ENCODE measurements at regions not wholly inside any gene's neighbourhood (a gene's known extent, or its start where the extent isn't known, plus 50 kb on each side); places are given as distances from the start of the nearest gene placed in this dataset.

DNA sequence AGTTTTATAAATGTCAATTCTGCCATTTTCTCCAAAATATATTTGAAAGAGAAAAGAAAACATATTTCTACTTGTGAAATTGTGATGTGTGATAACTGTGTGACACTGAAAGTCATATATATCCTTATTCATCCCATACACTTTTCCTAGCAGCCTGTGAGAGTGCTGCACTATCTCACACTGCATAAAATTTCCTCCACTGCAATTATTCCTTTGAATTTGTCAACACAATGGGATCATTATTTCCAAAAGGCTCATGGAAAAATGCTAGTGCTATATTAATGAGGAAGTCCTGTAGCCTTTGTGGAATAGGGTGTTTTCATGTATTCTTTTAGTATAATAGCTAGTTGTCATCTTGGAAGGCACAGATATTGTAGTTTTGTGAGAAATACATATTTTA is 504.1 kb downstream of the RPL10L start:
- Histone ChIP-seq H3K4me2 (ENCODE audit: unreplicated experiment) (no peak overlapping the region), H3K79me2 (ENCODE audit: insufficient read depth) (no peaks in the 10 kb centered on the region), H3K9me2 (ENCODE audit: insufficient read depth) (no peaks in the 10 kb centered on the region; the same call in 1 of the 2 replicates), H3K9ac (no peak overlapping the region), H3K27me3 (replicated peaks; ENCODE audit: insufficient read depth) (no peaks in the 10 kb centered on the region), H3K36me3 (ENCODE audit: low read depth) (no peaks in the 10 kb centered on the region), H4K20me1 (ENCODE audit: insufficient read depth) (no peaks in the 10 kb centered on the region), H2AFZ (no peak overlapping the region), H3K4me1 (ENCODE audit: insufficient read depth) (no peaks in the 10 kb centered on the region), H3K27ac (no peak overlapping the region), H3K9me3 (ENCODE audit: low read depth) (no peaks in the 10 kb centered on the region), H3K4me3 (no peak overlapping the region), H3F3A (ENCODE audit: insufficient read depth) (no peaks in the 10 kb centered on the region)
- DNase-seq: no peak
- in situ Hi-C loops (cut with MboI): no loop called here
- TF ChIP-seq EZH2 (IDR thresholded peaks at IDR 0.05; ENCODE audit: insufficient read depth, poor library complexity, severe bottlenecking): no peak
- TF ChIP-seq EZH2phosphoT487 (IDR thresholded peaks at IDR 0.05; ENCODE audit: insufficient read depth, low read depth): no peak

DNA sequence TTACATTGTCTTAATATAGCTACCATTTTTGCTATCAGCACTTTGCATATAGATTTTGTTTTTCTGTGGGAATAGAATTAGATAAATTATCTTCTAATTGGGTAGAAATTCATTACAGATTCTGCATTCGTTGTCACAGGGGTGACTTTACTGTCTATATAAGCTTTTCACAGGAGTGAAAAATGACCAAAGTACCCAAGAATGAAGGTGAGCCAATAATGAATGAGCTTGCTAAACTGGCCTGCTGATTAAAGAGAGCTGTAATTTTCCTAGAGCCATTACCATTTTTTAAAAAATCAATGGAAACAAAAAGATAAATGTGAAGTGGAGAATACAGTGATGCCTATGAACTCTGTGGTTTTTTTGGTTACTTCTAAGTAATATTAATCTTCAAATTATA is 504.6 kb downstream of the RPL10L start:
- no peak for TF ChIP-seq EZH2 (IDR thresholded peaks at IDR 0.05; ENCODE audit: insufficient read depth, poor library complexity, severe bottlenecking)
- no peak for TF ChIP-seq EZH2phosphoT487 (IDR thresholded peaks at IDR 0.05; ENCODE audit: insufficient read depth, low read depth)

DNA sequence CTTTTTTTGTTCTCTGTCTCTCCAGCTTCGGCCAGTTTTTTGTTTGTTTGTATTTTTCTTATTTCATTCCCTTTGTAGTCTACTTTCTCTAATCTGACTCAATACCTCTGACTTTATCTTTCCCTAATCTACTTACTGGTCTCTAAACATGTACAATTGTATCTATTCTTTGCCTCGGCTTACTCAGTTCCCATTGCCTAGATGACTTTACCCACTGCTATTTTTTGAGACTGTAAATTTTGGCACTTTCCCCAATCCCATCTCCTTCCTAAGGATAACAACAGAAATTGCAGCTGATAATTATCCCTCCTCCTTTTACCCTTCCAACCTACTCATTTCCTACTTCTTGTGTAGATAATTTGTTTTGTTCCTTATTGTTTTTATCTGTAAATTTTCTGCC is 511.1 kb downstream of the RPL10L start:
- peak; percentile 1 for DNase-seq
- Histone ChIP-seq H3K4me3 (no peak overlapping the region), H3K27me3 (replicated peaks; ENCODE audit: insufficient read depth) (no peaks in the 10 kb centered on the region), H2AFZ (no peak overlapping the region), H4K20me1 (ENCODE audit: insufficient read depth) (no peaks in the 10 kb centered on the region), H3K36me3 (ENCODE audit: low read depth) (no peaks in the 10 kb centered on the region), H3K9me3 (ENCODE audit: low read depth) (no peaks in the 10 kb centered on the region), H3K9me2 (ENCODE audit: insufficient read depth) (no peaks in the 10 kb centered on the region; the same call in 1 of the 2 replicates), H3K9ac (no peak overlapping the region), H3F3A (ENCODE audit: insufficient read depth) (no peaks in the 10 kb centered on the region), H3K4me2 (ENCODE audit: unreplicated experiment) (no peak overlapping the region), H3K4me1 (ENCODE audit: insufficient read depth) (no peaks in the 10 kb centered on the region), H3K79me2 (ENCODE audit: insufficient read depth) (no peaks in the 10 kb centered on the region), H3K27ac (no peak overlapping the region)
- no peak for TF ChIP-seq EZH2 (IDR thresholded peaks at IDR 0.05; ENCODE audit: insufficient read depth, poor library complexity, severe bottlenecking)
- no peak for TF ChIP-seq EZH2phosphoT487 (IDR thresholded peaks at IDR 0.05; ENCODE audit: insufficient read depth, low read depth)
- WGBS, 2 experiments (ENCODE audit: low coverage in 1 of 2, low lambda C conversion rate in 2 of 2, missing lambda C conversion rate in 2 of 2): 37 to 40% methylated on average over 2 of the region's 2 CpGs
- in situ Hi-C loops (cut with MboI): no loop called here

More for the DNA sequence above, 504.6 kb downstream of the RPL10L start:
- Histone ChIP-seq H3K4me2 (ENCODE audit: unreplicated experiment) (no peak overlapping the region), H3K9me2 (ENCODE audit: insufficient read depth) (no peaks in the 10 kb centered on the region; the same call in 1 of the 2 replicates), H4K20me1 (ENCODE audit: insufficient read depth) (no peaks in the 10 kb centered on the region), H3K79me2 (ENCODE audit: insufficient read depth) (no peaks in the 10 kb centered on the region), H3F3A (ENCODE audit: insufficient read depth) (no peaks in the 10 kb centered on the region), H3K36me3 (ENCODE audit: low read depth) (no peaks in the 10 kb centered on the region), H3K9ac (no peak overlapping the region), H3K27me3 (replicated peaks; ENCODE audit: insufficient read depth) (no peaks in the 10 kb centered on the region), H3K27ac (no peak overlapping the region), H3K9me3 (ENCODE audit: low read depth) (no peaks in the 10 kb centered on the region), H3K4me3 (no peak overlapping the region), H3K4me1 (ENCODE audit: insufficient read depth) (no peaks in the 10 kb centered on the region), H2AFZ (no peak overlapping the region)
- WGBS, 2 experiments (ENCODE audit: low coverage in 1 of 2, low lambda C conversion rate in 2 of 2, missing lambda C conversion rate in 2 of 2): 8 to 19% methylated on average over 1 of the region's 1 CpG
- DNase-seq: no peak
- in situ Hi-C loops (cut with MboI): no loop called here

DNA sequence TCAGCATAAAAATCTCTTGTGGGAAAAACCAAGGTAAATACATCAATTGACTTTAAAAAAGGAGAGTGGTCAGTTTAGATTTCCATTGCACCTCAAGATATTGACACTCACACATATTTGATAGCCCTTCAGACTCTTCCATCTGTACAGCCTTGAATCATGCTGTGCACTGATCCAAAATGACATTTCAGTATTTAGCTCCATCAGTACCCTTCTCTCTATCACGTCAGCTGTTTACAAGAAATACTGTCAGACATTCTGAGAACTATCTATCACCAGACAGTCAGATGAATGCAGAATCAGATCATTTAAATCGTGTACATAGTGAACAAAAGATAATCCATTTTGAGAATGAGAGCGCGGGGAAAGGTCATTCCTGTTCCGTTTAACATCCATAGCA is 511.9 kb downstream of the RPL10L start:
- H3K27ac ChIP-seq: no peak overlapping the region
- in situ Hi-C loops (cut with MboI): no loop called here
- no peak overlapping the region for H3K9ac ChIP-seq
- DNase-seq: no peak
- H3K36me3 ChIP-seq (ENCODE audit: low read depth): no peaks in the 10 kb centered on the region
- H3F3A ChIP-seq (ENCODE audit: insufficient read depth): no peaks in the 10 kb centered on the region
- H3K27me3 ChIP-seq (replicated peaks; ENCODE audit: insufficient read depth): no peaks in the 10 kb centered on the region
- H3K9me2 ChIP-seq (ENCODE audit: insufficient read depth): no peaks in the 10 kb centered on the region; the same call in 1 of the 2 replicates
- no peaks in the 10 kb centered on the region for H3K9me3 ChIP-seq (ENCODE audit: low read depth)
- no peaks in the 10 kb centered on the region for H3K4me1 ChIP-seq (ENCODE audit: insufficient read depth)
- TF ChIP-seq EZH2 (IDR thresholded peaks at IDR 0.05; ENCODE audit: insufficient read depth, poor library complexity, severe bottlenecking) (no peak), EZH2phosphoT487 (IDR thresholded peaks at IDR 0.05; ENCODE audit: insufficient read depth, low read depth) (no peak)
- no peaks in the 10 kb centered on the region for H3K79me2 ChIP-seq (ENCODE audit: insufficient read depth)
- H4K20me1 ChIP-seq (ENCODE audit: insufficient read depth): no peaks in the 10 kb centered on the region
- H2AFZ ChIP-seq: no peak overlapping the region
- no peak overlapping the region for H3K4me2 ChIP-seq (ENCODE audit: unreplicated experiment)
- H3K4me3 ChIP-seq: no peak overlapping the region
- WGBS, 2 experiments (ENCODE audit: low coverage in 1 of 2, low lambda C conversion rate in 2 of 2, missing lambda C conversion rate in 2 of 2): 68 to 71% methylated on average over 5 of the region's 5 CpGs

DNA sequence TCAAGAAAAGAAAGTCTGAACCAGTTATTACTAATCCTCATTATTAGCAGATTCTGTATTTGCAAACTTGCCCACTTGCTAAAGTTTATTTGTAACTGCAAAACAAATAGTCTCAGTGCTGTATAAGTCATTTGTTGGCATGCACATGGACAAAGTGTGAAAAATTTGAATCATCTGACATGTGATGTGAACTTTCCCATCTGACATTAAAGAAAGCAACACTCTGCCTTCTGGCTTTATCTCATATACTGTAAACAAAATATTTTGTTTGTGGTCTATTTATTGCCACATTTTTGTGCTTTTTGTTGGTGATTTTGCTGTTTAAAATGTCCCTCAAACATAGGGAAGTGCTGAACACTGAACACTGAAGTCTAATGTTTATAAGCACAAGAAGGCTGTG is 513.8 kb downstream of the RPL10L start:
- H3K4me3 ChIP-seq: no peak overlapping the region
- no peaks in the 10 kb centered on the region for H4K20me1 ChIP-seq (ENCODE audit: insufficient read depth)
- no peaks in the 10 kb centered on the region for H3K79me2 ChIP-seq (ENCODE audit: insufficient read depth)
- H3F3A ChIP-seq (ENCODE audit: insufficient read depth): no peaks in the 10 kb centered on the region
- no peak overlapping the region for H3K4me2 ChIP-seq (ENCODE audit: unreplicated experiment)
- H3K9me2 ChIP-seq (ENCODE audit: insufficient read depth): no peaks in the 10 kb centered on the region
- peak; percentile 37 for DNase-seq
- no peak overlapping the region for H2AFZ ChIP-seq
- H3K9ac ChIP-seq: no peak overlapping the region
- no peak for TF ChIP-seq EZH2 (IDR thresholded peaks at IDR 0.05; ENCODE audit: insufficient read depth, poor library complexity, severe bottlenecking)
- TF ChIP-seq EZH2phosphoT487 (IDR thresholded peaks at IDR 0.05; ENCODE audit: insufficient read depth, low read depth): no peak
- H3K27me3 ChIP-seq (replicated peaks; ENCODE audit: insufficient read depth): no peaks in the 10 kb centered on the region
- no peaks in the 10 kb centered on the region for H3K4me1 ChIP-seq (ENCODE audit: insufficient read depth)
- no peak overlapping the region for H3K27ac ChIP-seq
- H3K9me3 ChIP-seq (ENCODE audit: low read depth): no peaks in the 10 kb centered on the region
- in situ Hi-C loops (cut with MboI): no loop called here
- H3K36me3 ChIP-seq (ENCODE audit: low read depth): no peaks in the 10 kb centered on the region
